Eye (tissue), 1 donor: ENCODE measurements at regions not wholly inside any gene's neighbourhood (a gene's known extent, or its start where the extent isn't known, plus 50 kb on each side); places are given as distances from the start of the nearest gene placed in this dataset.
"Not testable (repeated sequence)": the region's sequence is repeated elsewhere in the genome, so short reads cannot be mapped to it uniquely, and the experiment has no call there.

Experiments used
- DNase-seq: peaks from one replicate; pipeline ENCODE4 v3.0.0-alpha.2; 2015

- not testable (repeated sequence) for DNase-seq
Observed at GRCh38 chr9:67635067-67635466, 223.7 kb upstream of the ANKRD20A1 start.

- DNase-seq: not testable (repeated sequence)
Observed at GRCh38 chr9:67611900-67612299, 246.8 kb upstream of the ANKRD20A1 start.

- not testable (repeated sequence) for DNase-seq
Observed at GRCh38 chr9:67609872-67610271, 248.9 kb upstream of the ANKRD20A1 start.

- DNase-seq: not testable (repeated sequence)
Observed at GRCh38 chr9:67609435-67609834, 249.3 kb upstream of the ANKRD20A1 start.

- DNase-seq: not testable (repeated sequence)
Observed at GRCh38 chr9:67605113-67605512, 253.6 kb upstream of the ANKRD20A1 start.

GRCh38 chr9:67603609-67604008 is 255.1 kb upstream of the ANKRD20A1 start:
- DNase-seq: not testable (repeated sequence)

GRCh38 chr9:67592424-67592823 is 266.3 kb upstream of the ANKRD20A1 start:
- not testable (repeated sequence) for DNase-seq

- DNase-seq: not testable (repeated sequence)
Observed at GRCh38 chr9:67555874-67556273, 302.9 kb upstream of the ANKRD20A1 start.

GRCh38 chr9:67550044-67550443 is 308.7 kb upstream of the ANKRD20A1 start:
- not testable (repeated sequence) for DNase-seq

GRCh38 chr9:67529834-67530233 is 328.9 kb upstream of the ANKRD20A1 start:
- not testable (repeated sequence) for DNase-seq

- not testable (repeated sequence) for DNase-seq
Observed at GRCh38 chr9:67516938-67517337, 341.8 kb upstream of the ANKRD20A1 start.

GRCh38 chr9:67514587-67514986 is 344.1 kb upstream of the ANKRD20A1 start:
- DNase-seq: not testable (repeated sequence)

- DNase-seq: not testable (repeated sequence)
Observed at GRCh38 chr9:67503728-67504369, 354.9 kb upstream of the ANKRD20A1 start.

- DNase-seq: not testable (repeated sequence)
Observed at GRCh38 chr9:67492028-67492427, 366.7 kb upstream of the ANKRD20A1 start.

- not testable (repeated sequence) for DNase-seq
Observed at GRCh38 chr9:67477465-67477864, 381.3 kb upstream of the ANKRD20A1 start.

GRCh38 chr9:67470739-67471138 is 388.0 kb upstream of the ANKRD20A1 start:
- DNase-seq: not testable (repeated sequence)

- DNase-seq: not testable (repeated sequence)
Observed at GRCh38 chr9:67468326-67468725, 390.4 kb upstream of the ANKRD20A1 start.

- not testable (repeated sequence) for DNase-seq
Observed at GRCh38 chr9:67461796-67462757, 396.7 kb upstream of the ANKRD20A1 start.

- DNase-seq: not testable (repeated sequence)
Observed at GRCh38 chr9:67452941-67453340, 405.8 kb upstream of the ANKRD20A1 start.

GRCh38 chr9:67442313-67442712 is 416.4 kb upstream of the ANKRD20A1 start:
- not testable (repeated sequence) for DNase-seq

GRCh38 chr9:67437011-67437410 is 421.7 kb upstream of the ANKRD20A1 start:
- DNase-seq: not testable (repeated sequence)

- not testable (repeated sequence) for DNase-seq
Observed at GRCh38 chr9:67424881-67425280, 432.5 kb upstream of the SPATA31A3 start.

- DNase-seq: not testable (repeated sequence)
Observed at GRCh38 chr9:67423049-67423728, 430.8 kb upstream of the SPATA31A3 start.
